Osteoblast (primary cell): ENCODE measurements at regions not wholly inside any gene's neighbourhood (a gene's known extent, or its start where the extent isn't known, plus 50 kb on each side); places are given as distances from the start of the nearest gene placed in this dataset.

Experiments
- DNase-seq: peaks from one replicate; pipeline ENCODE4 v3.0.0; 2011; ENCODE audit warnings: low spot score, mixed read lengths; ENCODE audit not compliant: insufficient read length; ENCODE audit errors: missing footprints
- H2AFZ ChIP-seq: 2 replicates; pipeline ENCODE4 v1.6.0; 2011; ENCODE audit warnings: mild to moderate bottlenecking, low read length
- H3K27ac ChIP-seq: 2 replicates; pipeline ENCODE4 v1.5.1; 2011; ENCODE audit warnings: mild to moderate bottlenecking, low read depth, low read length, moderate library complexity
- H3K27me3 ChIP-seq: 2 replicates; pipeline ENCODE4 v1.6.0; 2012; ENCODE audit warnings: mild to moderate bottlenecking, control low read depth, inconsistent platforms, low read length, moderate library complexity; ENCODE audit not compliant: insufficient read depth
- H3K36me3 ChIP-seq: 2 replicates; pipeline ENCODE4 v1.5.1; 2011; ENCODE audit warnings: mild to moderate bottlenecking, low read length, control low read depth, moderate library complexity; ENCODE audit not compliant: insufficient read depth
- H3K4me1 ChIP-seq: 2 replicates; pipeline ENCODE4 v1.5.1; 2011; ENCODE audit warnings: mild to moderate bottlenecking, low read length, control low read depth, moderate library complexity; ENCODE audit not compliant: insufficient read depth
- H3K4me2 ChIP-seq: 2 replicates; pipeline ENCODE4 v1.6.0; 2011; ENCODE audit warnings: mild to moderate bottlenecking, low read length; ENCODE audit not compliant: insufficient read depth
- H3K4me3 ChIP-seq: fragments of 200-600 bp; sonication (generic); 3 replicates; pipeline ENCODE4 v1.5.1; 2012; ENCODE audit warnings: mild to moderate bottlenecking, low read length, inconsistent platforms; ENCODE audit not compliant: insufficient read depth
- H3K79me2 ChIP-seq: 2 replicates; pipeline ENCODE4 v1.6.0; 2012; ENCODE audit warnings: mild to moderate bottlenecking, low read length, control low read depth, inconsistent platforms; ENCODE audit not compliant: insufficient read depth
- H3K9me3 ChIP-seq: 2 replicates; pipeline ENCODE4 v1.5.1; 2011; ENCODE audit warnings: low read depth, low read length, control low read depth
- H4K20me1 ChIP-seq: 2 replicates; pipeline ENCODE4 v1.6.0; 2012; ENCODE audit warnings: mild to moderate bottlenecking, low read length, control low read depth; ENCODE audit not compliant: insufficient read depth
- TF ChIP-seq, protein P1 (sequence below): IDR thresholded peaks from 2 replicates; pipeline ENCODE4 v1.5.1; 2011; ENCODE audit warnings: mild to moderate bottlenecking, low read depth, low read length, moderate library complexity; ENCODE audit errors: extremely low read depth

- H3K27ac ChIP-seq = no peak overlapping the region
- H3K4me2 ChIP-seq = no peak overlapping the region
- no peaks in the 10 kb centered on the region for H3K9me3 ChIP-seq
- no peaks in the 10 kb centered on the region for H3K4me1 ChIP-seq
- no peak overlapping the region for H3K4me3 ChIP-seq
- no peaks in the 10 kb centered on the region for H4K20me1 ChIP-seq
- no peak overlapping the region for H2AFZ ChIP-seq
- no peaks in the 10 kb centered on the region for H3K79me2 ChIP-seq
- no peaks in the 10 kb centered on the region for H3K27me3 ChIP-seq
- H3K36me3 ChIP-seq = no peaks in the 10 kb centered on the region
- DNase-seq = no peak
- TF ChIP-seq, protein P1, sequence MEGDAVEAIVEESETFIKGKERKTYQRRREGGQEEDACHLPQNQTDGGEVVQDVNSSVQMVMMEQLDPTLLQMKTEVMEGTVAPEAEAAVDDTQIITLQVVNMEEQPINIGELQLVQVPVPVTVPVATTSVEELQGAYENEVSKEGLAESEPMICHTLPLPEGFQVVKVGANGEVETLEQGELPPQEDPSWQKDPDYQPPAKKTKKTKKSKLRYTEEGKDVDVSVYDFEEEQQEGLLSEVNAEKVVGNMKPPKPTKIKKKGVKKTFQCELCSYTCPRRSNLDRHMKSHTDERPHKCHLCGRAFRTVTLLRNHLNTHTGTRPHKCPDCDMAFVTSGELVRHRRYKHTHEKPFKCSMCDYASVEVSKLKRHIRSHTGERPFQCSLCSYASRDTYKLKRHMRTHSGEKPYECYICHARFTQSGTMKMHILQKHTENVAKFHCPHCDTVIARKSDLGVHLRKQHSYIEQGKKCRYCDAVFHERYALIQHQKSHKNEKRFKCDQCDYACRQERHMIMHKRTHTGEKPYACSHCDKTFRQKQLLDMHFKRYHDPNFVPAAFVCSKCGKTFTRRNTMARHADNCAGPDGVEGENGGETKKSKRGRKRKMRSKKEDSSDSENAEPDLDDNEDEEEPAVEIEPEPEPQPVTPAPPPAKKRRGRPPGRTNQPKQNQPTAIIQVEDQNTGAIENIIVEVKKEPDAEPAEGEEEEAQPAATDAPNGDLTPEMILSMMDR = no peak
Observed at GRCh38 chr1:111063595-111063994, 76.3 kb downstream of the DRAM2 start.

DNA sequence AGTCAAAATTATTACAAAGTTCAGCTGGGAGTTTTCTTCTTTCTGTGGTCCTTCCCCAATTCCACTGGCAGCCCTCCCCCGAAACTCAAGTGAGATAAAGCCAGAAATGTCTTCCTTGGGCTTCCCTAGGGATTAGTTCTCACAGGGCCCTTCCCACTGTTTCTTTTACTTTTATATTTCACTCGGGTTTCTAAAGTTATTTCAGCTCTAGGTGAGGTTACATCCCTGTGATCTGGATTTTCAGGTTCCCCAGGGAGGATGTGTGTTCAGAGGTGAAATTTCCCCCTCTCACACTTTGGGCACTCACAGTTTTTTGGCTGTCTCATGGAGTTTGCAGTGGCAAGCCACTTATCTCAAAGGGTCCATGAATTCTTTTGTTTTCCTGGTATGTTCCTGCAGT, 77.3 kb downstream of the DRAM2 start:
- no peak overlapping the region for H3K27ac ChIP-seq
- no peak overlapping the region for H2AFZ ChIP-seq
- no peak overlapping the region for H3K4me3 ChIP-seq
- H3K27me3 ChIP-seq = no peaks in the 10 kb centered on the region
- no peak for DNase-seq
- H4K20me1 ChIP-seq = no peaks in the 10 kb centered on the region
- H3K36me3 ChIP-seq = no peaks in the 10 kb centered on the region
- H3K9me3 ChIP-seq = no peaks in the 10 kb centered on the region
- no peaks in the 10 kb centered on the region for H3K79me2 ChIP-seq
- TF ChIP-seq, protein P1 = no peak
- no peak overlapping the region for H3K4me2 ChIP-seq
- H3K4me1 ChIP-seq = no peaks in the 10 kb centered on the region

GRCh38 chr1:111062081-111062480, 77.8 kb downstream of the DRAM2 start:
- Histone ChIP-seq H3K36me3 (no peaks in the 10 kb centered on the region), H3K9me3 (no peaks in the 10 kb centered on the region), H3K4me1 (no peaks in the 10 kb centered on the region), H4K20me1 (no peaks in the 10 kb centered on the region), H3K27ac (no peak overlapping the region), H2AFZ (no peak overlapping the region), H3K4me3 (no peak overlapping the region), H3K79me2 (no peaks in the 10 kb centered on the region), H3K27me3 (no peaks in the 10 kb centered on the region), H3K4me2 (no peak overlapping the region)
- TF ChIP-seq, protein P1 = no peak
- DNase-seq = no peak

DNA sequence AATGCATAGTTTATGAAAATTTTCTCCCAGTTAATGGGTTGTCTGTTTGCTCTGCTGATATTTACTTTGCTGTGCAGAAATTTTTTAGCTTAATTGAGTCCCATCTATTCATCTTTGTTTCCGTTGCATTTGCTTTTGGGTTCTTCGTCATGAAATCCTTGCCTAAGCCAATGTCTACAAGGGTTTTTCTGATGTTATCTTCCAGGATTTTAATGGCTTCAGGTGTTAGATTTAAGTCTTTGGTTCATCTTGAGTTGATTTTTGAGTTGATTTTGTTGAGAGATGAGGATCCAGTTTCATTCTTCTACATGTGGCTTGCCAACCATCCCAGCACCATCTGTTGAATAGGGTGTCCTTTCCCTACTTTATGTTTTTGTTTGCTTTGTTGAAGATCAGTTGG, 85.2 kb downstream of the DRAM2 start:
- Histone ChIP-seq H3K79me2 (no peaks in the 10 kb centered on the region), H3K4me2 (no peak overlapping the region), H3K27ac (no peak overlapping the region), H3K4me1 (peaks cover 3% of the 10 kb centered on the region), H3K27me3 (no peaks in the 10 kb centered on the region), H2AFZ (no peak overlapping the region), H3K36me3 (no peaks in the 10 kb centered on the region), H3K9me3 (no peaks in the 10 kb centered on the region), H4K20me1 (no peaks in the 10 kb centered on the region), H3K4me3 (no peak overlapping the region)
- TF ChIP-seq, protein P1 = no peak
- DNase-seq = no peak
